IMR-90 (cell line): ENCODE measurements at regions not wholly inside any gene's neighbourhood (a gene's known extent, or its start where the extent isn't known, plus 50 kb on each side); places are given as distances from the start of the nearest gene placed in this dataset.

Source experiments
- ATAC-seq: fragments of 200-7000 bp; cut with Tn5 transposase; 2 replicates; pipeline ENCODE4 v1.9.1; 2020; ENCODE audit warnings: low read depth, mild to moderate bottlenecking, moderate library complexity
- BruUV-seq: library from RNA; stranded (reverse); fragments of 400-500 nt; replicated peaks from 2 replicates; lab custom pipeline; 2021; lab: Mats Ljungman, UMichigan
- CTCF ChIA-PET: fragments of 300-600 bp; formaldehyde crosslinking; extraction: SDS; loops from one replicate; lab custom pipeline; 2021; ENCODE audit warnings: antibody characterized with exemption; lab: Yijun Ruan, JAX
- POLR2A ChIA-PET: fragments of 300-600 bp; sonication (Branson Sonifier 250); formaldehyde crosslinking; loops from one replicate; lab custom pipeline; 2022; ENCODE audit warnings: antibody characterized with exemption; ENCODE audit not compliant: unreplicated experiment; lab: Charles Lee
- DNase-seq: peaks from one replicate; pipeline ENCODE4 v3.0.0; 2013
- H2AFZ ChIP-seq: replicated peaks from 2 replicates; pipeline ENCODE3; 2013; ENCODE audit warnings: low read length, mild to moderate bottlenecking; ENCODE audit not compliant: poor library complexity
- H2AK5ac ChIP-seq: 2 replicates; pipeline ENCODE4 v1.6.1; 2013; ENCODE audit warnings: low read depth, low read length, inconsistent platforms
- H2AK9ac ChIP-seq: replicated peaks from 2 replicates; pipeline ENCODE3; 2013; ENCODE audit warnings: mild to moderate bottlenecking, low read depth, low read length, moderate library complexity; ENCODE audit not compliant: poor library complexity
- H2BK120ac ChIP-seq: 2 replicates; pipeline ENCODE4 v1.6.1; 2013; ENCODE audit warnings: low read depth, low read length, inconsistent platforms
- H2BK15ac ChIP-seq: 3 replicates; pipeline ENCODE4 v1.6.1; 2013; ENCODE audit warnings: low read depth, low read length, inconsistent platforms
- H2BK20ac ChIP-seq: 2 replicates; pipeline ENCODE4 v1.6.1; 2013; ENCODE audit warnings: low read depth, mild to moderate bottlenecking, inconsistent platforms, low read length, moderate library complexity
- H2BK5ac ChIP-seq: 2 replicates; pipeline ENCODE4 v1.6.1; 2013; ENCODE audit warnings: mild to moderate bottlenecking, low read depth, low read length, inconsistent platforms; ENCODE audit not compliant: poor library complexity, severe bottlenecking
- H3K14ac ChIP-seq: replicated peaks from 2 replicates; pipeline ENCODE4 v1.6.1; 2013; ENCODE audit warnings: low read depth, low read length, inconsistent platforms
- H3K18ac ChIP-seq: 2 replicates; pipeline ENCODE4 v1.6.1; 2013; ENCODE audit warnings: low read depth, low read length, control low read depth
- H3K23ac ChIP-seq: 2 replicates; pipeline ENCODE4 v1.6.1; 2013; ENCODE audit warnings: low read depth, low read length, inconsistent platforms
- H3K27ac ChIP-seq: 2 replicates; pipeline ENCODE4 v1.5.1; 2013; ENCODE audit warnings: mild to moderate bottlenecking, control low read depth, low read length; ENCODE audit not compliant: insufficient read depth
- H3K27me3 ChIP-seq: 2 replicates; pipeline ENCODE4 v1.6.1; 2013; ENCODE audit warnings: low read length; ENCODE audit not compliant: control insufficient read depth, insufficient read depth
- H3K36me3 ChIP-seq: 2 replicates; pipeline ENCODE4 v1.6.1; 2013; ENCODE audit warnings: low read length, mixed read lengths; ENCODE audit not compliant: control insufficient read depth, insufficient read depth
- H3K4ac ChIP-seq: 2 replicates; pipeline ENCODE4 v1.6.1; 2013; ENCODE audit warnings: low read depth, low read length, inconsistent platforms
- H3K4me1 ChIP-seq: 2 replicates; pipeline ENCODE4 v1.6.1; 2013; ENCODE audit warnings: low read length, mixed read lengths; ENCODE audit not compliant: control insufficient read depth, insufficient read depth
- H3K4me2 ChIP-seq: 2 replicates; pipeline ENCODE4 v1.6.1; 2013; ENCODE audit warnings: low read depth, mild to moderate bottlenecking, control low read depth, low read length, moderate library complexity
- H3K4me3 ChIP-seq: 2 replicates; pipeline ENCODE4 v1.5.1; 2013; ENCODE audit warnings: low read depth, mild to moderate bottlenecking, control low read depth, low read length, moderate library complexity; ENCODE audit not compliant: insufficient read depth
- H3K56ac ChIP-seq: 2 replicates; pipeline ENCODE4 v1.6.1; 2013; ENCODE audit warnings: low read length, inconsistent platforms; ENCODE audit not compliant: insufficient read depth; ENCODE audit errors: extremely low read depth
- H3K79me1 ChIP-seq, 2 experiments: 2 replicates each; pipeline ENCODE4 v1.6.1; 2013; ENCODE audit warnings: low read length in 2 of 2, inconsistent platforms in 1 of 2, low read depth in 1 of 2
- H3K9ac ChIP-seq: 2 replicates; pipeline ENCODE4 v1.6.1; 2013; ENCODE audit warnings: low read depth, low read length, control low read depth
- H3K9me1 ChIP-seq: 2 replicates; pipeline ENCODE4 v1.6.1; 2013; ENCODE audit warnings: low read length, inconsistent platforms; ENCODE audit not compliant: insufficient read depth
- H3K9me3 ChIP-seq: 2 replicates; pipeline ENCODE4 v1.6.1; 2013; ENCODE audit warnings: low read length; ENCODE audit not compliant: control insufficient read depth, insufficient read depth
- H4K20me1 ChIP-seq: 2 replicates; pipeline ENCODE4 v1.6.1; 2013; ENCODE audit warnings: low read length, inconsistent platforms; ENCODE audit not compliant: insufficient read depth
- H4K5ac ChIP-seq: 2 replicates; pipeline ENCODE4 v1.6.1; 2013; ENCODE audit warnings: mild to moderate bottlenecking, low read depth, low read length, control low read depth
- H4K8ac ChIP-seq, 2 experiments: 2 replicates each; pipeline ENCODE4 v1.6.1; 2013; ENCODE audit warnings: low read depth in 2 of 2, low read length in 2 of 2, control low read depth in 1 of 2, inconsistent platforms in 1 of 2
- H4K91ac ChIP-seq: 2 replicates; pipeline ENCODE4 v1.6.1; 2013; ENCODE audit warnings: low read depth, low read length, inconsistent platforms; ENCODE audit not compliant: insufficient read depth
- BHLHE40 ChIP-seq: fragments of 150-350 bp; IDR thresholded peaks from 2 replicates; pipeline ENCODE4 v1.6.1; 2016; ENCODE audit warnings: mild to moderate bottlenecking, low read depth, low read length
- CHD1 ChIP-seq: IDR thresholded peaks from 2 replicates; pipeline ENCODE4 v1.6.1; 2012; ENCODE audit warnings: low read depth, low read length, improper control_type of control experiment
- CTCF ChIP-seq: conservative IDR thresholded peaks from 2 replicates; pipeline ENCODE4 v1.5.1; 2012; ENCODE audit warnings: mild to moderate bottlenecking, low read depth, low read length, improper control_type of control experiment
- FOS ChIP-seq: fragments of 150-350 bp; IDR thresholded peaks from 2 replicates; pipeline ENCODE4 v1.6.1; 2016; ENCODE audit warnings: low read depth, low read length
- MXI1 ChIP-seq: IDR thresholded peaks from 2 replicates; pipeline ENCODE4 v1.6.1; 2012; ENCODE audit warnings: low read depth, mild to moderate bottlenecking, low read length, moderate library complexity, borderline replicate concordance
- POLR2A ChIP-seq: IDR thresholded peaks from 2 replicates; pipeline ENCODE4 v1.6.1; 2012; ENCODE audit warnings: mild to moderate bottlenecking, low read depth, low read length
- RCOR1 ChIP-seq: IDR thresholded peaks from 2 replicates; pipeline ENCODE4 v1.6.1; 2012; ENCODE audit warnings: mild to moderate bottlenecking, low read length, improper control_type of control experiment; ENCODE audit not compliant: insufficient replicate concordance
- RFX5 ChIP-seq: IDR thresholded peaks from 2 replicates; pipeline ENCODE4 v1.8.0; 2012; ENCODE audit warnings: low read depth, mild to moderate bottlenecking, low read length, moderate library complexity
- WGBS, 2 experiments: methylation state at CpG; one replicate each; pipeline versions ENCODE4 v1.1.5 to v1.1.7; 2013; ENCODE audit warnings: missing lambda C conversion rate in 2 of 2; ENCODE audit not compliant: insufficient read length in 1 of 2; ENCODE audit errors: extremely low coverage in 2 of 2; 5-methylcytosine and 5-hydroxymethylcytosine counted together
- dilution Hi-C: fragments of 300-500 bp; cut with HindIII; formaldehyde crosslinking; loops from one replicate; pipeline ENCODE4 v1.14.3; 2018; ENCODE audit warnings: low sequenced_read_pairs; ENCODE audit not compliant: unreplicated experiment
- in situ Hi-C: fragments of 300-500 bp; cut with MboI; formaldehyde crosslinking; loops from 3 replicates; pipeline ENCODE4 v1.14.3; 2019; ENCODE audit warnings: low sequenced_read_pairs, inconsistent platforms, mixed read lengths
- intact Hi-C: fragments of 100-400 bp; cut with micrococcal nuclease; formaldehyde crosslinking; loops from 2 replicates; pipeline ENCODE4 v1.10.0; 2022

GRCh38 chr6:15153191-15153590 is 92.7 kb upstream of the JARID2 start:
- Histone ChIP-seq H3K79me1 (no peaks in the 10 kb centered on the region), H2BK20ac (no peak overlapping the region), H3K27me3 (no peaks in the 10 kb centered on the region), H2AK5ac (no peak overlapping the region), H4K91ac (no peak overlapping the region), H3K18ac (no peak overlapping the region), H3K9ac (no peak overlapping the region), H3K56ac (no peak overlapping the region), H3K36me3 (no peaks in the 10 kb centered on the region), H4K20me1 (no peaks in the 10 kb centered on the region), H2BK120ac (no peak overlapping the region), H3K4me3 (no peak overlapping the region), H3K4me2 (no peak overlapping the region), H3K27ac (no peak overlapping the region), H2BK15ac (no peak overlapping the region), H2AFZ (no peak overlapping the region), H3K4me1 (peaks cover 6% of the 10 kb centered on the region; the same call in 1 of the 2 replicates), H2BK5ac (no peak overlapping the region), H3K9me1 (peaks cover 5% of the 10 kb centered on the region), H4K8ac (no peak overlapping the region), H3K9me3 (no peaks in the 10 kb centered on the region), H4K5ac (no peak overlapping the region), H3K4ac (no peak overlapping the region), H2AK9ac (no peak overlapping the region), H3K23ac (no peak overlapping the region), H3K14ac (no peak overlapping the region)
- intact Hi-C loops = no loop called here
- DNase-seq = no peak
- CTCF ChIA-PET = no interaction called here
- no CpG with 5 or more reads among the region's 7 CpGs for WGBS, 2 experiments
- dilution Hi-C loops = no loop called here
- in situ Hi-C loops = no loop called here
- POLR2A ChIA-PET = no interaction called here
- TF ChIP-seq MXI1 = no peak
- no peak for TF ChIP-seq CTCF
- TF ChIP-seq POLR2A = no peak
- no peak for TF ChIP-seq RFX5
- no peak for TF ChIP-seq BHLHE40
- TF ChIP-seq CHD1 = no peak
- no peak for TF ChIP-seq FOS
- no peak for TF ChIP-seq RCOR1
- ATAC-seq = no peak
- BruUV-seq = no TSS peak
